NCI-H2196 treated with DMSO at 0.1 percent for 48 hours (cell line): ENCODE measurements at regions not wholly inside any gene's neighbourhood (a gene's known extent, or its start where the extent isn't known, plus 50 kb on each side); places are given as distances from the start of the nearest gene placed in this dataset.

Experiments used
- DNase-seq: peaks from one replicate; lab custom pipeline; 2025; ENCODE audit not compliant: unreplicated experiment; lab: John Stamatoyannopoulos, UW

DNA sequence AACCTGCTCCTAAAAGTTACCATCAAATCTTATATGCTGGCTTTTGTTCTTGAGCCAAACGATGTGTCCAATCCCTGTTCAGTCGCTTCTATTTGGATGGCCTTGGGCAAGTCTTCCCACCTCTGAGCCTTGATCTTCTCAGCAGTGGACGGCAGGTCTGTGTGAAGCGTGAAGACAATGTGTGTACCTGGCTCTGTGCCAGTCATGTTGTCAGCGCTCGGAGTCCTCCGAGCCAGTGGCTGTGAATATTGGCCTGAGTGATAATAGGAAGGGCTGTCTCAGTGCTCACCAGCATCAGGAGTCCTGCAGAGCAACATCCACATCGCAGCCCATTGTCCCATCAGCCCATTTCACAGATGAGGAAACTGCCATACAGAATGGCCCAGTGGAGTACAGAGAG, 219.0 kb downstream of the CDC5L start:
- DNase-seq: no peak

- no peak for DNase-seq
Observed at GRCh38 chr6:44606976-44607375, 219.5 kb downstream of the CDC5L start.

DNA sequence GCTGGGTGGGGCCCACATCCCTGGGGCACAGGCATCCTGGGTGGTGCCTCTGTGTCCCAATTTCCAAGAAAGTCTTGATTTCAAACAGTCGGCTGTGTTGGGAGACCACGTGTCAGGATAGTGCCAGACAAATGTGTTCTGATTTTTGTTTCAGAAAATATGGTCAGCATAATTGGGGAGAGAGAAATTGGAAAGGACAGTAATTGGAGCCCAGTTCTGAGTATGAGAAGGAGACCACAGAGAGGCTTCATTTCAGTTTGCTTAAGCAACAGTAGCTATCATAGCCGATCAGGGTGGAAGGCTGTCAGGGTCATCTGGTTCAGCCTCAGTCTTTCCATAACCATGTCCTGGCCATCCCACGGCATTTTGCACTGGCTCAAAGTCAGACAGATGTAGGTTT, 220.7 kb downstream of the CDC5L start:
- no peak for DNase-seq

DNA sequence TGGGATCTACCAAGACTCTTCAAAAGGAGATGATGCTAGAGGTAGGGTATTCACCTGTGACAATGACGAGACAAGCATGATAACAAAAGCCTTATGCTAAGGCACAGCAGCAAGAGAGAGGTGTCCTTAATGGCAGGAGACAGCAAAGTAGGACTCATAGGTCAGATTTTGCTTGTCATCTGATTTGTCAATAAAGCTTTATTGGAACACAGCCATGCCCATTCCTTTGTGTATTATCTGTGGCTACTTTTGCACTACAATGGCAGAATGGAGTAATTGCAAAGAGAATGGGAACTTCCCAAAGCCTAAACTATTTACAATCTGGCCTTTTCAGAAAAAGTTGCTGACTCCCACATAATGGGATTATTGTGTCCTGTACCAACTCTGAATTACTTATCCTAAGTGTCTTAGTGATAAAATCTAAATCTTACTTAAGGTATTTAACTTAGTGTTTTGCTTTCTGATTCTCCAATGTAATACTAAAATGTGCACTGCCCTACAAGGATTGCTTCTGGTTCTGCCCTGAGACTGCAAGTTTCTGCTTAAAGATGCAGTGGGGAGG, 221.6 kb downstream of the CDC5L start:
- DNase-seq: no peak

- DNase-seq: no peak
Observed at GRCh38 chr6:44614396-44614795, 226.9 kb downstream of the CDC5L start.

GRCh38 chr6:44615621-44616020, 228.1 kb downstream of the CDC5L start:
- DNase-seq: no peak

GRCh38 chr6:44617416-44617815, 229.9 kb downstream of the CDC5L start:
- DNase-seq: no peak

DNA sequence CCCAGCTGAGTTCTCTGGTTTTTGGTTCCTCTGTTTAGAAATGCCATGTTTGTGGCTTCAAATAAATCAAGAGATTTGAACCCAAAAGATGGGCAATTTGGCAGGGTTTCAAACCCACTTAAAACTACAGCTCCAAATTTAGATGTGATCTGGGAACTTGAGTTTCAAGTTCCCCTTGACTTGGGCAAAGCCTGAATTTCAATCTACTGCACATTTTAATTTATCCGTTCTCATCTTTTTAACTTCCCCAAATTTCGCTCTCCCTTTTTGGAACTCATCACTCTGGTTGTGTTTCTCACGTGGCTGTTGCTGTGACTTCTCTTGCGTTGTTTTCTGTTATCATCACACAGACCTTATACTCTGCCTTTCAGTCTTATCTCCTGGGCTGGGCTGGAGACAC, 230.9 kb downstream of the CDC5L start:
- DNase-seq: no peak

DNA sequence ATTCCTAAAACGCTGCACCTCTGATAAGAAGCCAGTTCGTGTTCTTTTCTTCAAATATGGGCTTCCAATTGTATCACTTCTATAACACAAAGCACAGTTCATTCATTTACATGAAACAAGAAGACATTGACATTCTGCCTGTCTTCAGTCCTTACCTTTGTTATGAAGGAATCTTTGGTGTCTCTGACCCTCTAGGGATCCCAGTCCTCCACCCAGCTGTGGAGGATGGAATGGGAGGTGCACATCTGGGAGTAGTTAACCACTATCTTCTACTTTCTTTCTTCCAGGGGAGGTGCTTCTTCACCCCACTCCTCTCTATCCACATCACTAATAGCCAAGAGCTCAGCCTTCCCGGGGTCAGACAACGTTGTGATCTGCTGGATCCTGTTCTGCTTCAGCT, 233.4 kb downstream of the CDC5L start:
- DNase-seq: no peak

DNA sequence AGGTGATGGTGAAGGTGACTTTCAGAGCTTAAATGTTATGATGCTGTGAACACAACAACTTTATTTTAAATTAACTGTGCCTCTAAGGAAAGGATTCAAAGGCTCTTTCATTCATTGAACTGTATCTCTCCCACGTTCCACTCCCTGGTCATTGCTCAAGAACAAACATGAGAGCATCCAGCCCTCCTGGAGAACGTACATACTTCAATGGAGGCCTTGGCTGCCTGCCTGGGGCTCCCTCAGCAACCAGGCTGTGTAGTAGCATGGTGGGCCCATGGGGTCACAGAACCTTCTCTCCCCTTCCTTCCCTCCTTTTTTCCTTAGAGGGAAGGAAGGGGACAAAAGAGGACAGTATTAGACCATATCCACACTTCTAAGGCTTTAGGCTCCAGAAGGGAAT, 234.3 kb downstream of the CDC5L start:
- DNase-seq: no peak

DNA sequence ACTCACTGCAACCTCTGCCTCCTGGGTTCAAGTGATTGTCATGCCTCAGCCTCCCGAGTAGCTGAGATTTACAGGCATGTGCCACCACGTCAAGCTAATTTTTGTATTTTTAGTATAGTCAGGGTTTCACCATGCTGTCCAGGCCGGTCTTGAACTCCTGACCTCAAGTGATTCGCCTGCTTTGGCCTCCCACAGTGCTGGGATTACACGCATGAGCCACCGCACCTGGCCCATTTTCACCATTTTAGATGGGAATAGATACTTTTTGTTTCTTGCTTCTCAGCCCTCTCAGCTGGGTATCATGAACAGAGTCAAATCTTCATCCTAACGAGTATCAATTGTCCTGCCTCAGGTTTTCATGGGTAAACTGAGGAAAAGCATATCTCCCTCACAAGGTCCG, 235.0 kb downstream of the CDC5L start:
- DNase-seq: no peak

DNA sequence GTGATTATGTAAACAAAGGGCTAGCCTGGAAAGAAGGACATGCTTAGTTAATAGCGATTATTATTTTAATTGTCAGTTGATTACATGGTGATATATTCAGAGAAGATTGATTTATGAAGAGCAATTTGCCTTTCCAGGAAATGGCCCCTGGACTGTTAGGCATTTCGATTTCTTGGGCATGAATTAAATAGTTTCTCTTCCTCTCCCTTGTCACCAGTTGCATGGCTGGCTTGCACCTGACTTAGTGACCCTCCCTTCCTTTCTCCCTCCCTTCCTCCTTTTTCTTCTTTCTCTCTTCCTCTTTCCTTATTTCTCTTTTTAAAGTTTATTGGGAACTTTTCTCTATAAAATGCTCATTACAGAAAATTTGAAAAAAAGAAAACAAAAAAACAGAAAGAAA, 235.4 kb downstream of the CDC5L start:
- no peak for DNase-seq

GRCh38 chr6:44624226-44624625, 236.7 kb downstream of the CDC5L start:
- no peak for DNase-seq

GRCh38 chr6:44624936-44625573, 237.5 kb downstream of the CDC5L start:
- no peak for DNase-seq

DNA sequence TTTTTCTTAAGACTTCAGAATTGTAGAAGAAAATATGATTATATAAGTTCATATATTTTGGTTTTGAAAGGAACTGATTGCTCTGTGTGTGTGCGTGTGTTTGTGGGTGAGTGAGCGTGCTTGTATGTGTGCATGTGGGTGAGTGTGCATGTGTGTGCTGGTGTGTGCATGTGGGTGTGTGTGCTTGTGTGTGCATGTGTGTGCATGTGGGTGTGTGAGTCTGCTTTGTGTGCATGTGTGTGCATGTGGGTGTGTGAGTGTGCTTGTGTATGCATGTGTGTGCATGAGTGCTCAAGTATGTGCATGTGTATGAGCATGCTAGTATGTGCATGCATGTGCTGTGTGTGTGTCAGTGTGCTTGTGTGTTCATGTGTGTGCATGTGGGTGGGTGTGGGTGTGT, 238.5 kb downstream of the CDC5L start:
- DNase-seq: no peak

GRCh38 chr6:44626616-44627015, 239.1 kb downstream of the CDC5L start:
- DNase-seq: no peak

DNA sequence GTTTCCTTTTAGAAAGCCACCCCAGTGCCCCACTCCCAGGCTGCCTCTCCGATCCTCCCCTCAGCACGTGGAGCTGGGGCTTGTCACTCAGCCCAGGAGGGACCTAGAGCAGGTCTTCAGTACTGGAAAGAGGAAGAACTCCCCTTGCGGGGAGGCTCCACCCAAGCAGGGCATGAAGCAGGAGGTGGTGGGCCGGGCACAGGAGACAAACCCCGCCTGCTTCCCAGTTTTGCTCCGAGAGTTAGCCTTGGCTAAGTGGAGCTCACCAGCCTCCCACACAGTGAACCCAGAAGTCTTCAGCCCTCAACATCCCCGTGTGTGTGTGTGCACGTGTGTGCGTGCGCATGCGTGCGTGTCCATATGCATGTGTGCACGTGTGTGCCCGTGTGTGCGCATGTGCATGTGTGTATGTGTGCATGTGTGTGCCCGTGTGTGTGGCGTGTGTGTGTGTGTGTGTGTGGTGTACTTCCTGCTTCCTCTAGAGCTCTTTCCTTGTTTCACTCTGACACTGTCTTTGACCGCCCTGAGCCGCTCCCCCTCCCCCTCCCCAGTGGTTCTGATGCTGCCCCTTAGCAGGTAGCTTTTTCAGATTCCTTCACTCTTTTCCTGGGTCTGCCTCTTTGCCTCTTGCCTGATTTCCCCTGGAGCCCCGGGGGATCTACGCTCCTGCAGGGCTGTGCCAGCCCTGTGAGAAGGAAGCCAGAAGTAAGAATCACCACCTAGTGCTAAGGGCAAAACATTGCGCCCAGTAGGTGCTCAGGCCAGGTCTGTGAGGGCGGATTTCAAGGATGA, 239.8 kb downstream of the CDC5L start:
- DNase-seq: no peak

DNA sequence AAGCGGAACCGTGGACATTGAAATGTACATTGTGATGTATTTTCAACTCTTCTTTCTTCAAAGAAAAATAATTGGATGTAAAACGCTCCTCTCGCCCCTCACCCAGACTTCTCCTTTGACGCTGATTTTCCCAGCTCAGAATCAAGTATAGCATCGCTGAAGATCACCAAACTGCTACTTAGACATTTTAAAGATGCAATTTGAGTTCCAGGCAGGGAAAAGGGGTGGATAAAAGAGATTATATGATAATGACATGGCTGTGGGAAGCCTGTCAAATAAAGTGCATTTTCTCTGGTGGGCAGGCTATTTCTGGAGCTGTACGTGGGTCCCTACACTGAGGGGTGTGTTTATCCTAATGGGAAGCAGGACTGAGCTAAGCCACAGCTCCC, 240.4 kb downstream of the CDC5L start:
- DNase-seq: no peak

DNA sequence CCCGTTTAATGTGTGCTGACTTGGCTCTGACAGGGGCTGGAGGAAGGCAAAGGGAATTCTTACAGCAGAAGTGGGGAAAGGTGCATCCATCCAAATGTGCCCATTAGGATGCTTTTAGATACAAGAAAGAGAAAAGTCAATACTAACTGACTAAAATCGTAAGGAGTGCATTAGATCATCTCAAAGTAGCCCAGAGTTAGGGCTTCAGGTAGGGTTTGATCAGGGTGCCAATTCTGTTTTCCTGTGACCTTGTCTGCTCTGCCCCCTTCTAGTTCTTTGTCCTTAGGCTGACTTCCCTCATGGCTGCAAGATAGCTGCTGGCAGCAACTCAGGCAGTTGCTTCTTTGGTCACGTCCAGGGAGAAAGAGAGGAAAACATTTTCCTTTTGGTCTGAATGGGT, 240.8 kb downstream of the CDC5L start:
- no peak for DNase-seq

DNA sequence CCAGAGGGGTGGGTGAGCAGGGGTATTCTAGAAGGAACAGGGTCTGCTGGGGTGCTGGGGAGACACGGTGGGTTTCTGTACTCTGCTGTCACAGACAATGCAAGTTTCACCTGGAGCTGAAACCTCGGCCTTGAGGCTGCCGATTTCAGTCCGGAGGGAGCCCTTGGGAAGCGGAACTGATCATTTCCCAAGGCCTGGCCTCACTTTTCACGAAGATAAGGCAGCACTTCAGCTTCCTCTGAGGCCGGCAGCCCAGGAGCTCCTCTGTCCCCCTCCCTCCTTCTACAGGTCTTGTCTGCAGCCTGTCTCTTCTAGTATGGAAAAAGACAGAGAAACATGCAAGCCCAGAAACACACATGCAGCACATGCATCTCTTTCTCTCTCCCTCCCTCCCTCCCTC, 242.1 kb downstream of the CDC5L start:
- no peak for DNase-seq

DNA sequence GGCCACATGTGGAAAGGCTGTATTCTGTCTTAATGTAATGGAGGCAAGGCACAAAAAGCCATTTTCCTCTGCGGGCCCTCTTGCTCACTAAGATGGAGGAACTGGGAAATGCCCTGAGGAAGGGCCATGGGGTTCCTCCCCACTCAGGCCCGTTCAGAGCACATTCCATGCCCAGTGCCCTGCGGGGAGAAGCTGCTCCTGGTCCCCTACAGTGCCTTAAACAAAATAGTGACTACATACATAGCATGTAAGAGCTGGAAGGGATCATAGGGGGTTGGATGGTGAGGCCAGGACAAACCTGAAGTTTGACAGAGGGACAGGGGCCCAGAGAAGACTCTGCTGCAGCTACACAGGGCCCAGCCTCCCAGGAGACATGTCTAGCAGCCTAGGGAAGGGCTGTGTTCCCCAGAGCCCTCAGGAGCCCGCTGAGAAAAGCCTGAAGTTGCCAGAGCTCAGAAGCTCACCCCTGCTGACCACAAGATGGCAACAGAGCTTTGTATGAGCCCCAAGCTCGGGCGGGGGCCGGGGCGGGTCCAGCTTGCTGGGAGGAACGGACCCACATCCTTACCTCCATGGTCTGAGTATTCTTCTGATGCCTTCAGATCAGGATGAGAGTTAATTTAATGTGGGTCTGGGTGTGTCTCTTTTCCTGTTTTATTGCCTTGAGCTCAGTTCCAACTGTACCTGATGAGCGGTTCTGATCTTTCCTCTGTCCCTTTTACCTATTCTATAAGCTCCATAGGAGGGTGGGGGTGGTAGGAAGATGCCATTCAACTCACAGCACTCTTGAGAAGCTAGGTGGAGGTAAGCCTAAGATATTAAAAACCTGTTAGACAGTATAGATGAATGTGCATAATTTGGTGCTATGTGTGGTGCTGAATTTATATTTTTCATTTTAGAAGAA, 242.9 kb downstream of the CDC5L start:
- no peak for DNase-seq

- no peak for DNase-seq
Observed at GRCh38 chr6:44631968-44632367, 244.5 kb downstream of the CDC5L start.
